Right lobe of liver (tissue), 4 donors: ENCODE measurements at regions not wholly inside any gene's neighbourhood (a gene's known extent, or its start where the extent isn't known, plus 50 kb on each side); places are given as distances from the start of the nearest gene placed in this dataset.

Experiments
- CTCF ChIP-seq, 4 donors: fragments of 200-600 bp in 3 of 4; fragments of 450-650 bp in 1 of 4; IDR thresholded peaks; one replicate each; pipeline versions ENCODE4 v1.5.1 to v1.8.0; 2016 to 2022; ENCODE audit warnings: antibody characterized with exemption in 4 of 4, mild to moderate bottlenecking in 2 of 4
- POLR2A ChIP-seq: fragments of 450-650 bp; IDR thresholded peaks from one replicate; pipeline ENCODE4 v1.6.1; 2017; ENCODE audit warnings: antibody characterized with exemption, mild to moderate bottlenecking
- donor health status: DM: no; HTN: no; CAD: no.
- donor health status: DM: no; HTN: no; CAD: no.
- donor health status: DM: no; HTN: yes; CAD: no.

GRCh38 chr13:76035711-76036110 is 399.6 kb downstream of the LMO7 start:
- TF ChIP-seq CTCF (IDR thresholded peaks at IDR 0.05) (no peak), POLR2A (no peak)
